CD4-positive, alpha-beta memory T cell (primary cell): ENCODE measurements at regions not wholly inside any gene's neighbourhood (a gene's known extent, or its start where the extent isn't known, plus 50 kb on each side); places are given as distances from the start of the nearest gene placed in this dataset.

Source experiments
- CTCF ChIA-PET: fragments of 350-600 bp; sonication (Branson Sonifier 250); formaldehyde crosslinking; loops from one replicate; lab custom pipeline; 2021; ENCODE audit warnings: inconsistent platforms; ENCODE audit not compliant: partially characterized antibody; lab: Charles Lee
- POLR2A ChIA-PET: fragments of 350-600 bp; sonication (Branson Sonifier 250); formaldehyde crosslinking; loops from one replicate; lab custom pipeline; 2021; ENCODE audit not compliant: partially characterized antibody; lab: Charles Lee
- DNase-seq, 5 donors: peaks; one replicate each; pipeline versions ENCODE4 v3.0.0 to v3.0.0-alpha.2; 2020 to 2022; ENCODE audit warnings: mixed read lengths in 1 of 5
- H3K27ac ChIP-seq: one replicate; pipeline ENCODE4 v1.7.0; 2013; ENCODE audit warnings: low read depth, low read length
- H3K27me3 ChIP-seq: 2 replicates; pipeline ENCODE4 v1.7.0; 2013; ENCODE audit warnings: mild to moderate bottlenecking, low read length, moderate library complexity; ENCODE audit not compliant: insufficient read depth
- H3K36me3 ChIP-seq: 2 replicates; pipeline ENCODE4 v1.7.0; 2013; ENCODE audit warnings: mild to moderate bottlenecking, low read length, moderate library complexity; ENCODE audit not compliant: insufficient read depth
- H3K4me1 ChIP-seq: 2 replicates; pipeline ENCODE4 v1.7.0; 2013; ENCODE audit warnings: mild to moderate bottlenecking, low read length, moderate library complexity; ENCODE audit not compliant: insufficient read depth
- H3K4me3 ChIP-seq, 2 donors: one replicate each; pipeline ENCODE4 v1.7.0; 2013; ENCODE audit warnings: low read length in 2 of 2, mild to moderate bottlenecking in 1 of 2
- H3K9me3 ChIP-seq, 2 donors: one replicate each; pipeline ENCODE4 v1.7.0; 2013; ENCODE audit warnings: low read length in 2 of 2, control low read depth in 1 of 2; ENCODE audit not compliant: control insufficient read depth in 1 of 2
- H3K27ac Mint-ChIP-seq, 7 donors: one replicate each; pipeline ENCODE4 v1.8.0; 2020 to 2021; ENCODE audit warnings: mixed read lengths in 7 of 7, mild to moderate bottlenecking in 6 of 7, inconsistent platforms in 3 of 7, moderate library complexity in 3 of 7
- H3K27me3 Mint-ChIP-seq, 2 donors: one replicate each; pipeline ENCODE4 v1.8.0; 2020 to 2021; ENCODE audit warnings: mixed read lengths in 2 of 2
- H3K36me3 Mint-ChIP-seq, 2 donors: one replicate each; pipeline ENCODE4 v1.8.0; 2020 to 2021; ENCODE audit warnings: mixed read lengths in 2 of 2, inconsistent platforms in 1 of 2, mild to moderate bottlenecking in 1 of 2
- H3K4me1 Mint-ChIP-seq, 4 donors: one replicate each; pipeline ENCODE4 v1.8.0; 2020 to 2021; ENCODE audit warnings: mixed read lengths in 4 of 4, mild to moderate bottlenecking in 1 of 4
- H3K4me3 Mint-ChIP-seq, 8 donors: one replicate each; pipeline ENCODE4 v1.8.0; 2020 to 2021; ENCODE audit warnings: mixed read lengths in 8 of 8, mild to moderate bottlenecking in 7 of 8, moderate library complexity in 6 of 8, inconsistent platforms in 3 of 8
- H3K9me3 Mint-ChIP-seq, 8 donors: one replicate each; pipeline ENCODE4 v1.8.0; 2020 to 2021; ENCODE audit warnings: mixed read lengths in 8 of 8, mild to moderate bottlenecking in 5 of 8, inconsistent platforms in 3 of 8, moderate library complexity in 1 of 8
- intact Hi-C: fragments of 100-400 bp; cut with micrococcal nuclease; formaldehyde crosslinking; loops from one replicate; pipeline ENCODE4 v1.15.1; 2023

DNA sequence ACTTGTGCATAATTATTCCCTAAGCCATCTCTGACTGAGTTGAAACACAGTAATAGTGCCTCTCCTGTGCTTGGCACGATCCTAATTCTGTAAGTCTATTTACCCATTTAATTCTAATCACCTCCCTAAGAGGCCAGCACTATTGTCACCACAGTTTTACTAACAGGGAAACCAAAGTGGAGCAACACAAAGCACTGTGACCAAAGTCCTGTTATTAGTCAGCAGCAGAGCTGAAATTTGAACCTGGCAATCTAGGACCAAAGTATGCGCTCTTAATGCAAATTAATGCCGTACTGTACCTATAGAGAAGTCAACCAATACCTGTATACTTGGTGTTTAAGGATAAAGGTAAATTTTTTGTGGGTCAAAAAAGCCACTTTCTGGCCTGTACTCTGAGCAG, 77.1 kb upstream of the CNTLN start:
- no peak overlapping the region for H3K27ac Mint-ChIP-seq
- H3K27me3 Mint-ChIP-seq = no peaks in the 10 kb centered on the region
- no peak for DNase-seq
- no peaks in the 10 kb centered on the region for H3K4me1 Mint-ChIP-seq
- Histone ChIP-seq H3K27me3 (no peaks in the 10 kb centered on the region), H3K9me3 (no peaks in the 10 kb centered on the region), H3K4me3 (no peak overlapping the region), H3K27ac (no peak overlapping the region), H3K4me1 (no peaks in the 10 kb centered on the region), H3K36me3 (no peaks in the 10 kb centered on the region)
- ChIA-PET POLR2A (no interaction called here), CTCF (interaction anchor here (0.7 kb wide), 1 partner anchor 1225 kb away, joined by 6 read pairs; no protein-coding TSS in a partner anchor)
- intact Hi-C loops = no loop called here
- H3K4me3 Mint-ChIP-seq = no peak overlapping the region
- H3K9me3 Mint-ChIP-seq = peaks cover 2 to 12% (median 8%) of the 10 kb centered on the region in 8 donors
- H3K36me3 Mint-ChIP-seq = no peaks in the 10 kb centered on the region

DNA sequence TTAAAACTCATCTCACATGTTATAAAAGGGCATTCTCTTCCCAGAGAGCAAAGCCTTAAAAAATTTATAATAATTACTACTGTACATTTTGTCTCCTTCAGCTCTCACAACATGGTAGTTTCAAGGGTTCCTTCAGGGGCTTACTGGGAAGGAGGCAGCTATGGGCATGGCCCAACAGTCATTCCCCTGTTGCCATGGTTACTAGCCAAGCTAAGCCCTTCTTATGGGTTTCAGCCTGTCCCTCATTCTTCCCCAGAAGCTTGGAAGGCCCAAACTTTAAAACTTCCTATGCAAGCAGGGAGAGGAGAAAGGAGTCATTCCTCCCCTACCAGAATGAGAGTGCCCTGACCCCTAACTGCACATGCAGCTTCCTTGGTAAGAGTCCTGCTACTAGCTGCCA, 82.2 kb upstream of the CNTLN start:
- ChIA-PET POLR2A (no interaction called here), CTCF (interaction anchor here (1.5 kb wide), 1 partner anchor 10 kb away, joined by 4 read pairs; no protein-coding TSS in a partner anchor)
- intact Hi-C loops = no loop called here
- H3K27ac Mint-ChIP-seq = no peak overlapping the region
- H3K4me1 Mint-ChIP-seq = no peaks in the 10 kb centered on the region
- H3K9me3 Mint-ChIP-seq = peaks cover 0 to 12% (median 7%) of the 10 kb centered on the region in 8 donors
- no peak for DNase-seq
- H3K27me3 Mint-ChIP-seq = no peaks in the 10 kb centered on the region
- no peak overlapping the region for H3K4me3 ChIP-seq
- H3K4me1 ChIP-seq = no peaks in the 10 kb centered on the region
- H3K9me3 ChIP-seq = no peaks in the 10 kb centered on the region
- no peaks in the 10 kb centered on the region for H3K36me3 Mint-ChIP-seq
- H3K27me3 ChIP-seq = no peaks in the 10 kb centered on the region
- H3K27ac ChIP-seq = no peak overlapping the region
- no peak overlapping the region for H3K4me3 Mint-ChIP-seq
- H3K36me3 ChIP-seq = no peaks in the 10 kb centered on the region

DNA sequence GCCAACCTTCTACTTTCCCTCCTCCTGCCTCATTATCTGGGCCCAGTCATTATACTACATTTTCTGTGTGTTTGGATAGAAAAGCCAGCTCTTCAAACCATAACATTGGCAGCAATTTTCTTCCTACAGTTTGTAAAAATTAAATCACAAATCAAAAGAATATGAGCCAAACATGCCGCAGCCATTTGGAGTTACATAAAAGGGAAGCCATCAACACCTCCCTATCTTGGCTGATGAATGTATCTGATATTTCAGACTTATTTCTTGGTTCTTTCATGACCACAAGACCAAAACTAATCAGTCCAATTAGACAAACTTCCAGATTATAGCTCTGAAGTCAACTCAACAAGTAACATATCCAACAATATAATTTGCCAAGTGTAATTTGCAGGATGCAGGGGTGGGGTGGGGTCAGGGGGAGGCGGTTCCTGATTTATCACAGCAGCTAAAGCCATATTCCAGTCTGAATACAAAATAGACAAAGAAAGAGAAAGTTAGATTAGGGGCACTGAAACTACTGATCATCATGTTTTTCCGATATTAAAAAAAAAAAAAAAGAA, 89.4 kb upstream of the CNTLN start:
- ChIA-PET CTCF (no interaction called here), POLR2A (no interaction called here)
- Histone ChIP-seq H3K36me3 (no peaks in the 10 kb centered on the region), H3K4me3 (no peak overlapping the region), H3K9me3 (no peaks in the 10 kb centered on the region), H3K4me1 (no peaks in the 10 kb centered on the region), H3K27ac (no peak overlapping the region), H3K27me3 (no peaks in the 10 kb centered on the region)
- Mint-ChIP-seq H3K27me3 (no peaks in the 10 kb centered on the region), H3K4me3 (no peak overlapping the region), H3K36me3 (peaks cover 0 to 3% of the 10 kb centered on the region in 2 donors), H3K4me1 (no peaks in the 10 kb centered on the region), H3K9me3 (peaks cover 0 to 24% (median 14%) of the 10 kb centered on the region in 8 donors), H3K27ac (no peak overlapping the region)
- intact Hi-C loops = no loop called here
- DNase-seq = no peak

DNA sequence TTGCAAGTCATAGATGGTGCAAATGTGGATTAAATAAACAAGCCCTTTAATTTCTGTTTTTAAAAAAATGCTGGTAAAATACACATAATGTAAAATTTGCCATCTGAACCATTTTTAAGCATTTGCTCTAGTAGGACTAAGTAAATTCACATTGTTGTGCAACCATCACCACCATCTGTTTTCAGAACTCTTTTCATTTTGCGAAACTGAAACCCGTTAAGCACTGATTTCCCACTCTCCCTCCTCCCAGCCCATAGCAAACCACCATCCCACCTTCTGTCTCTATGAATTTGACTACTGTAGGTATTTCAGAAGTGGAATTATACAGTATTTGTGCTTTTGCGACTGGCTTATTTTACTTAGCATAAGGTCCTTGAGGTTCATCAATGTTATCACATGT, 103.3 kb upstream of the CNTLN start:
- H3K27me3 Mint-ChIP-seq = no peaks in the 10 kb centered on the region
- POLR2A ChIA-PET = no interaction called here
- no peak overlapping the region for H3K4me3 ChIP-seq
- intact Hi-C loops = no loop called here
- no peaks in the 10 kb centered on the region for H3K9me3 ChIP-seq
- no peak overlapping the region for H3K27ac Mint-ChIP-seq
- H3K4me1 ChIP-seq = no peaks in the 10 kb centered on the region
- H3K36me3 Mint-ChIP-seq = no peaks in the 10 kb centered on the region
- no peaks in the 10 kb centered on the region for H3K4me1 Mint-ChIP-seq
- H3K9me3 Mint-ChIP-seq = peaks cover 0 to 12% (median 5%) of the 10 kb centered on the region in 8 donors
- H3K4me3 Mint-ChIP-seq = no peak overlapping the region
- no peaks in the 10 kb centered on the region for H3K36me3 ChIP-seq
- no peak overlapping the region for H3K27ac ChIP-seq
- H3K27me3 ChIP-seq = no peaks in the 10 kb centered on the region
- no peak for DNase-seq
- CTCF ChIA-PET = no interaction called here

DNA sequence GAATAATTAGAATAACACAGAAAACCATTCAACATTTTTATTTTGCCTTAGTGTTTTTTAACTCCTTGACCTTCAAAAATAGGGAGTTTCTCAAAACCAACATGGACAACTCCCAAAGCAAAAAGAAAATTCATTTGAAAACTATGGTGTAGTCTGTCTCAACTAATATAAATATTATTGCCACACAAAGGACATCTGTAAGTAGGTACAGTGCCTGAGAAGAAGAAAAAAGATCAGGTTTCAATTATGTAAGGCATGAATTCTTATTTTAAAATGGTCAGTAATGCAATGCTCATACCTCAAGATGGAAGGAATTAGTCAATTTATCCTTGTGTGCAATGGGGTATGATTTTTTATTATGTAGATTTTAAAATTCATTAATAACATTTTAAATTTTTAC, 109.6 kb upstream of the CNTLN start:
- Histone ChIP-seq H3K27me3 (no peaks in the 10 kb centered on the region), H3K27ac (no peak overlapping the region), H3K9me3 (no peaks in the 10 kb centered on the region), H3K4me3 (no peak overlapping the region), H3K36me3 (no peaks in the 10 kb centered on the region), H3K4me1 (no peaks in the 10 kb centered on the region)
- CTCF ChIA-PET = no interaction called here
- Mint-ChIP-seq H3K4me3 (no peak overlapping the region), H3K27me3 (no peaks in the 10 kb centered on the region), H3K9me3 (peaks cover 3 to 34% (median 15%) of the 10 kb centered on the region in 8 donors), H3K27ac (no peak overlapping the region), H3K36me3 (no peaks in the 10 kb centered on the region), H3K4me1 (no peaks in the 10 kb centered on the region)
- POLR2A ChIA-PET = no interaction called here
- intact Hi-C loops = no loop called here
- no peak for DNase-seq

DNA sequence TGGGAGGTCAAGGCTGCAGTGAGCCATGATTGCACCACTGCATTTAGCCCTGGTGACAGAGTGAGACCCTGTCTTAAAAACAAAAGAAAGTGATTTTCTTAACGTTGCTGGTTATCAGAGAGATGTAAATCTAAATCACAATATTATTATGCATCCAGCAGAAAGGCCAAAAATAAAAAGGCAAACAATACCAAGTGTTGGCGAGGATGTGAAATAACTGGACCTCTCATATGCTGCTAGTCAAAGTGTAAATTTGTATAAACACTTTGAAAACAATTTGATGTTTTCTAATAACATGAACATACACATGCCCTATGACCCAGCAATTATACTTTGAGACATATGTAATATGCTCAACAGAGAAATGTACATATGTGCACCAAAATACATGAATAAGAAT, 110.7 kb upstream of the CNTLN start:
- ChIA-PET POLR2A (no interaction called here), CTCF (no interaction called here)
- Histone ChIP-seq H3K27me3 (no peaks in the 10 kb centered on the region), H3K9me3 (no peaks in the 10 kb centered on the region), H3K4me1 (no peaks in the 10 kb centered on the region), H3K27ac (no peak overlapping the region), H3K4me3 (no peak overlapping the region), H3K36me3 (no peaks in the 10 kb centered on the region)
- Mint-ChIP-seq H3K27me3 (no peaks in the 10 kb centered on the region), H3K36me3 (no peaks in the 10 kb centered on the region), H3K27ac (no peak overlapping the region), H3K4me3 (no peak overlapping the region), H3K4me1 (no peaks in the 10 kb centered on the region), H3K9me3 (peaks cover 3 to 33% (median 14%) of the 10 kb centered on the region in 8 donors)
- intact Hi-C loops = no loop called here
- no peak for DNase-seq

DNA sequence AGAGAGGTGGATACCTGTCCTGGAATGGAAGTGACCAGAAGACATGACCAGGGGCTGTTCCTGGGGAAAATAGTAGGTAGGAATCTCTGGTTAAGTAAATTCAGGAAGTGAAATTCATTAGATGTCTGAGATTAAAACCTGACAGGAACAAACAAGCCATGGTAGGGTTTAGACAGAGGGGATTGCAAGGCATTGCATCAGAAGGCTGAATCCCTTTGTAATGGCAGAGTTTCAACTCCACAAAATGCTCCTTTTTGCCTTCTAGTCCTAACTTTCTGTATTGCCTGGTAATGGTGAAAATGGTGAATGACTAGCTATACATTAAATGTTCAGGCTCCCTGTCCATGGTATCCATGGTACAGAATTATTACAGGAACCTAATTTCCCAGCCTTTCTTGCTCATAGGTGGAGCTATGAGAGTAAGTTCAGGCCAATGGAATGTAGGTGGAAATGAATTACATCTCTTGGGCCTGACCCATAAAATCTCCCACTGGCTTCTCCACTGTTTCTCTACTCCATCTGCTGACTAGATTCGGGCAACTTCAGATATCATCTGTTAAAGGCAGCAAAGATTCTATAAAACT, 113.4 kb upstream of the CNTLN start:
- Histone ChIP-seq H3K9me3 (no peaks in the 10 kb centered on the region), H3K36me3 (no peaks in the 10 kb centered on the region), H3K4me1 (no peaks in the 10 kb centered on the region), H3K27me3 (no peaks in the 10 kb centered on the region), H3K4me3 (no peak overlapping the region), H3K27ac (no peak overlapping the region)
- Mint-ChIP-seq H3K27ac (no peak overlapping the region), H3K4me3 (no peak overlapping the region), H3K27me3 (no peaks in the 10 kb centered on the region), H3K9me3 (peaks cover 8 to 32% (median 14%) of the 10 kb centered on the region in 8 donors), H3K36me3 (no peaks in the 10 kb centered on the region), H3K4me1 (no peaks in the 10 kb centered on the region)
- CTCF ChIA-PET = no interaction called here
- POLR2A ChIA-PET = no interaction called here
- intact Hi-C loops = no loop called here
- DNase-seq = no peak
